GM12878 (cell line): ENCODE measurements at regions not wholly inside any gene's neighbourhood (a gene's known extent, or its start where the extent isn't known, plus 50 kb on each side); places are given as distances from the start of the nearest gene placed in this dataset.

Experiments
- ATF7 ChIP-seq: fragments of 450-650 bp; IDR thresholded peaks from 2 replicates; pipeline ENCODE4 v1.6.1; 2016; ENCODE audit warnings: low read depth, mild to moderate bottlenecking
- BRCA1 ChIP-seq: IDR thresholded peaks from 2 replicates; pipeline ENCODE4 v1.6.1; 2011; ENCODE audit warnings: low read depth, low read length, improper control_type of control experiment
- CHD1 ChIP-seq: IDR thresholded peaks from 2 replicates; pipeline ENCODE4 v1.6.1; 2012; ENCODE audit warnings: low read depth, low read length, improper control_type of control experiment
- DPF2 ChIP-seq: fragments of 450-650 bp; IDR thresholded peaks from 2 replicates; pipeline ENCODE4 v1.6.1; 2017; ENCODE audit warnings: mild to moderate bottlenecking
- E2F8 ChIP-seq: fragments of 450-650 bp; IDR thresholded peaks from 2 replicates; pipeline ENCODE4 v1.6.1; 2018; ENCODE audit warnings: mild to moderate bottlenecking, low read depth, moderate library complexity; ENCODE audit not compliant: partially characterized antibody
- EED ChIP-seq: sonication (generic); IDR thresholded peaks from 2 replicates; pipeline ENCODE4 v1.6.1; 2016; ENCODE audit warnings: antibody characterized with exemption, low read depth
- ETV6 ChIP-seq, 2 experiments: fragments of 450-650 bp in 1 of 2; IDR thresholded peaks in 1 of 2; conservative IDR thresholded peaks in 1 of 2; 2 replicates each; pipeline ENCODE4 v1.6.1; 2014; ENCODE audit warnings: antibody characterized with exemption in 1 of 2, borderline replicate concordance in 1 of 2, low read depth in 1 of 2, mild to moderate bottlenecking in 1 of 2, moderate library complexity in 1 of 2
- HDGF ChIP-seq: fragments of 450-650 bp; IDR thresholded peaks from 2 replicates; pipeline ENCODE4 v1.6.1; 2016; ENCODE audit warnings: antibody characterized with exemption
- KDM1A ChIP-seq: fragments of 200-600 bp; sonication (generic); IDR thresholded peaks from 2 replicates; pipeline ENCODE4 v1.6.1; 2016; ENCODE audit warnings: borderline replicate concordance
- NKRF ChIP-seq: fragments of 450-650 bp; conservative IDR thresholded peaks from 2 replicates; pipeline ENCODE4 v1.6.1; 2017; ENCODE audit warnings: mild to moderate bottlenecking, moderate library complexity
- PML ChIP-seq: IDR thresholded peaks from 2 replicates; pipeline ENCODE4 v1.6.1; 2012; ENCODE audit warnings: low read length, inconsistent platforms
- POU2F2 ChIP-seq: IDR thresholded peaks from 3 replicates; pipeline ENCODE4 v1.6.1; 2011; ENCODE audit warnings: low read depth, mild to moderate bottlenecking, low read length, borderline replicate concordance
- RAD21 ChIP-seq: IDR thresholded peaks from 2 replicates; pipeline ENCODE4 v1.6.1; 2011; ENCODE audit warnings: mild to moderate bottlenecking, low read depth, low read length, moderate library complexity; ENCODE audit not compliant: insufficient read depth
- RB1 ChIP-seq: fragments of 450-650 bp; formaldehyde crosslinking; IDR thresholded peaks from 2 replicates; pipeline ENCODE4 v1.6.1; 2017; ENCODE audit warnings: mild to moderate bottlenecking, borderline replicate concordance
- RBBP5 ChIP-seq: fragments of 200-600 bp; sonication (generic); conservative IDR thresholded peaks from 2 replicates; pipeline ENCODE4 v1.6.1; 2016
- RFX5 ChIP-seq: IDR thresholded peaks from 2 replicates; pipeline ENCODE4 v1.6.1; 2011; ENCODE audit warnings: low read depth, low read length, improper control_type of control experiment
- SP1 ChIP-seq: IDR thresholded peaks from one replicate; pipeline ENCODE4 v1.6.1; 2011; ENCODE audit warnings: low read depth, low read length
- TAF1 ChIP-seq: IDR thresholded peaks from 2 replicates; pipeline ENCODE4 v1.6.1; 2011; ENCODE audit warnings: mild to moderate bottlenecking, low read depth, low read length, borderline replicate concordance
- TCF7 ChIP-seq: IDR thresholded peaks from 2 replicates; pipeline ENCODE4 v1.6.1; 2014; ENCODE audit warnings: antibody characterized with exemption, borderline replicate concordance
- ZNF24 ChIP-seq: fragments of 450-650 bp; IDR thresholded peaks from 2 replicates; pipeline ENCODE4 v1.6.1; 2017; ENCODE audit warnings: antibody characterized with exemption, mild to moderate bottlenecking
- ZNF384 ChIP-seq: IDR thresholded peaks from 2 replicates; pipeline ENCODE4 v1.6.1; 2012; ENCODE audit warnings: low read depth, mild to moderate bottlenecking, low read length, improper control_type of control experiment, borderline replicate concordance
- ZNF687 ChIP-seq: fragments of 450-650 bp; IDR thresholded peaks from 2 replicates; pipeline ENCODE4 v1.6.1; 2017; ENCODE audit warnings: mild to moderate bottlenecking, moderate library complexity

GRCh38 chr6:135114355-135115145 lies 59.9 kb upstream of the HBS1L start (continued):
- TF ChIP-seq NKRF (0 out of 2 replicates have a peak, but pooled peaks have one; percentile 22), CHD1 (no peak), RBBP5 (no peak), ZNF687 (peak; percentile 48; the same call in 1 of the 2 replicates), EED (peak; percentile 98), BRCA1 (no peak), RAD21 (no peak), SP1 (peak; percentile 50), KDM1A (no peak), PML (0 out of 2 replicates have a peak, but pooled peaks have one; percentile 34), ZNF384 (no peak; the same call in 1 of the 2 replicates), POU2F2 (peak; percentile 69; the same call in 1 of the 3 replicates), RFX5 (no peak), ATF7 (peak; percentile 87), ETV6 (conservative IDR thresholded peaks at IDR 0.05 in 1 of 2, IDR thresholded peaks at IDR 0.05 in 1 of 2; ENCODE audit: borderline replicate concordance in 1 of 2, low read depth in 1 of 2) (peak in 1 of 2 experiments; percentile 79; a peak in 2 of 4 replicates), RB1 (no peak), TCF7 (no peak), DPF2 (peak; percentile 88), E2F8 (no peak), HDGF (no peak), ZNF24 (peak; percentile 69; the same call in 1 of the 2 replicates), TAF1 (no peak)
